ENCODE measurements at regions not wholly inside any gene's neighbourhood (a gene's known extent, or its start where the extent isn't known, plus 50 kb on each side); places are given as distances from the start of the nearest gene placed in this dataset.

DNA sequence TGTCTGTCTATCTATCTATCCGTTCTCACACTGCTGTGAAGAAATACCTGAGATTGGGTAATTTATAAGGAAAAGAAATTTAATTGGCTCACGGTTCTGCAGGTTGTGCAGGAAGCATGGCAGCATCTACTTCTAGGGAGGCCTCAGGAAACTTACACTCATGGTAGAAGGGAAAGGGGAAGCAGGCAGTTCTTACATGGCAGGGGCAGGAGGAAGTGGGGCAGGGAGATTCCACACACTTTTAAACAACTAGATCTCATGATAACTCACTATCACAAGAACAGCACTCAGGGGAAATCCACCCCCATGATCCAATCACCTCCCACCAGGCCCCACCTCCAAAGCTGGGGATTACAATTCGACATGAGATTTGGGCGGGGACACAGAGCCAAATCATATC is 105.3 kb downstream of the SLC10A2 start:
- ChIA-PET POLR2A (no interaction called here), CTCF (no interaction called here)
- no peak for DNase-seq (ENCODE audit: extremely low spot score)
- TF ChIP-seq, protein P1, sequence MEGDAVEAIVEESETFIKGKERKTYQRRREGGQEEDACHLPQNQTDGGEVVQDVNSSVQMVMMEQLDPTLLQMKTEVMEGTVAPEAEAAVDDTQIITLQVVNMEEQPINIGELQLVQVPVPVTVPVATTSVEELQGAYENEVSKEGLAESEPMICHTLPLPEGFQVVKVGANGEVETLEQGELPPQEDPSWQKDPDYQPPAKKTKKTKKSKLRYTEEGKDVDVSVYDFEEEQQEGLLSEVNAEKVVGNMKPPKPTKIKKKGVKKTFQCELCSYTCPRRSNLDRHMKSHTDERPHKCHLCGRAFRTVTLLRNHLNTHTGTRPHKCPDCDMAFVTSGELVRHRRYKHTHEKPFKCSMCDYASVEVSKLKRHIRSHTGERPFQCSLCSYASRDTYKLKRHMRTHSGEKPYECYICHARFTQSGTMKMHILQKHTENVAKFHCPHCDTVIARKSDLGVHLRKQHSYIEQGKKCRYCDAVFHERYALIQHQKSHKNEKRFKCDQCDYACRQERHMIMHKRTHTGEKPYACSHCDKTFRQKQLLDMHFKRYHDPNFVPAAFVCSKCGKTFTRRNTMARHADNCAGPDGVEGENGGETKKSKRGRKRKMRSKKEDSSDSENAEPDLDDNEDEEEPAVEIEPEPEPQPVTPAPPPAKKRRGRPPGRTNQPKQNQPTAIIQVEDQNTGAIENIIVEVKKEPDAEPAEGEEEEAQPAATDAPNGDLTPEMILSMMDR (IDR thresholded peaks at IDR 0.05; ENCODE audit: control extremely low read depth, extremely low read depth, low read depth, missing control alignments): no peak

DNA sequence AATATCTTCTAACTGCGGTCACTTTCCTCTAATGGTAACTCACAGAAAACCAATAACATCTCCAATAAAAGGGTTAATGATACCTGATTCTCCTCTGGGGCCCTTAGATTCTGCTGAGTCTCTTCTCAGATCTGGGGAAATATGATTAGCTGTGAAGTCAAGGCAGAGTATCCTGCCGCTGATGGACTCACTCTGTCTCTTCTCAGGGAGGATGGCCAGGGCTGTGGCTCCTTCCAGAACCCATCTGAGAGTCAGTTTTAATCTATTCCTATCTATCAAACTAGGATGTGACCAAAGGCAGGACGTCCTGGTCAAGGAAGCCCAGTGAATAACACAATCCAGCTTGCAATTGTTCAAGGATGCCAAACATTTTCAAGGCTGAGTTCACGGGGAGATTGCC is 109.8 kb downstream of the SLC10A2 start:
- TF ChIP-seq, protein P1 (IDR thresholded peaks at IDR 0.05; ENCODE audit: control extremely low read depth, extremely low read depth, low read depth, missing control alignments): no peak
- CTCF ChIA-PET: interaction anchor here (1.0 to 1.6 kb wide), 3 partner anchors 12 to 85 kb away, joined by 3 to 5 read pairs (median 3); no protein-coding TSS in a partner anchor
- POLR2A ChIA-PET: no interaction called here
- DNase-seq (ENCODE audit: extremely low spot score): no peak

DNA sequence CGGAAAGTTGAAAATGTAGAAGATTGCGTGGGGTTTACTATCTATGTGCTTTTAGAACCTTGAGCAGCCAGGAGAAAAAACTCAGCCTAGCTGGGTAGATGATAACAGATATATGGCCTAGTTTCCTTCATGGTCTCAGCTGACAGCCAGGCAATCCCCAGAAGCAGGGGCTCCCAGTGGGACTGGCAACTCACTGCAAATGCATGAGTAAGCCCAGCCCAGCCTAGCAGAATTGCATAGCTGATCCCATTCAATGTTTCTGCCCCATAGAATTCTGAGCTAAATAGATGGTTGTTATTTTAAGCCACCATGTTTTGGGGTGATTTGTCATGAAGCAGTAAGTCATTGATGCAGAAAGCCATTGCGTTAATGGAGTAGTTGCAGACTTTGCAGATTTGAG is 108.5 kb downstream of the ERCC5 start:
- ChIA-PET POLR2A (no interaction called here), CTCF (interaction anchor here (1.3 to 1.6 kb wide), 2 partner anchors 24 to 45 kb away, joined by 3 to 5 read pairs; no protein-coding TSS in a partner anchor)
- no peak for DNase-seq (ENCODE audit: extremely low spot score)
- TF ChIP-seq, protein P1 (IDR thresholded peaks at IDR 0.05; ENCODE audit: control extremely low read depth, extremely low read depth, low read depth, missing control alignments): no peak

DNA sequence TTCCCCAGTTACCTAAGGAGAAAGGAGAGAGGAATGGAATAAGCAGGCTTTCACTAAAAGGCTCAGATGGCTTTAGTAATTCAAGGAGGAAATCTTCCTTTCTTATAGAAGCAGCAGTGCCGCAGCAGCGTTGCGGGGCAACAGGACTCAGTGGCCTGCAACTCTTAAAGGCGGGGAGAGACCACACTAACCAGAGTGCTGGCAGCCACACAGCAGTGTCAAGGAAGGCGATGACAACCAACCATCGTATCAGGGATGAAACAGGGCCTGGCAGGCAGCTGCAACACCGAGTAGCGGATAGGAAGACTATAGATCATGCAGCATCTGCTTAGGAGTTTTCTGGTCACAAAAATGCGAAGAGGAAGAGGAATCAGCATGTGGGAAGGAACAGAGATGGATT is 106.0 kb downstream of the ERCC5 start:
- CTCF ChIA-PET: no interaction called here
- DNase-seq (ENCODE audit: extremely low spot score): no peak
- POLR2A ChIA-PET: no interaction called here
- TF ChIP-seq, protein P1 (IDR thresholded peaks at IDR 0.05; ENCODE audit: control extremely low read depth, extremely low read depth, low read depth, missing control alignments): no peak

DNA sequence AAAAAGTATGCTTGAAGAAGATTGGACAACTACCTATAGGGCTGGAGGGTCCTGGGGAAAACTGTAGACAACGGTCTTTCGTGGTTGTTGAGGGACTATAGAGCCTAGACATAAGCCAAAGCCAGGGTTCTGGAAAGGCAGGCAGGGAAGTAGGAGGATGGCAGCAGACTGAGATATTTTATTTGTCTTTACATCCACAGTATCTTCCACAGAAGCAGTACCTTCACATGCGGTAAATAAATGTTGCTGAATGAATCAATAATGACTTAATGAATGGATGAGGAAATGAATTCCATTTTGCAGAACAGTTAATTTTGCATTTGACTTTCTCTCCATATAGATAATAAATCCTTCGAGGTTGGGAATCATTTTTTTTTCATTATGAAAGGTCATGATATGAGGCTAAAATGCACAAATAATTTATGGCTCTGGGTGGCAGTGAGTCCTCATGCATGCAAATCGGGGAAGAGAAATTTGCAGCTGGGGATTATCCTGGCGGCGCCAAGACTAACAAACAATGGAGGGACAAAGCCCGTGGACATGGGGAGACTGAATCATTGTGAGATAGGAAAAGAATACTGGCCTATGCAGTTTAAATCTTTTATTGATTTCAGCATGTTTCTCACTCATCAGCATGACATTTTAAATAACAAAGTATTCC is 102.0 kb downstream of the ERCC5 start:
- POLR2A ChIA-PET: no interaction called here
- DNase-seq (ENCODE audit: extremely low spot score): no peak
- TF ChIP-seq, protein P1 (IDR thresholded peaks at IDR 0.05; ENCODE audit: control extremely low read depth, extremely low read depth, low read depth, missing control alignments): no peak
- CTCF ChIA-PET: no interaction called here

DNA sequence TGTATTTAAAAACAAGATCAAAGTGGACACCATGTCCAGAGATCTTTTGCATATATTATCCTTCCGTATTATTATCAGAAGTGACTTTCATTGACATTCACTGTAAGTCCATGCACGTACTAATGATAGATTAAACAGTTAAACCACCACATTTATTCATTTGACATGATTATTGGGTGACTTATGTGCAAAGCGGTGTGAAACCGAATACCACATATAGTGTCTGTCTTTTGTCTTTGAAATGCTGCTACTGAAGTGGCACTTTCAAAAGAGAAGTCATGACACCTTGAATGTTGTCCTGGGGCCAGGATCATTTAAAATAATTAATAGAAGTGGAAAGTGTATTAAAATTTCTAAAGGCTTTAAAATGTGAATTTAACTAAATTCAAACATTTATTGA is 100.1 kb downstream of the ERCC5 start:
- TF ChIP-seq, protein P1 (IDR thresholded peaks at IDR 0.05; ENCODE audit: control extremely low read depth, extremely low read depth, low read depth, missing control alignments): no peak
- no peak for DNase-seq (ENCODE audit: extremely low spot score)
- CTCF ChIA-PET: no interaction called here
- POLR2A ChIA-PET: no interaction called here
